T47D (cell line): ENCODE measurements at regions not wholly inside any gene's neighbourhood (a gene's known extent, or its start where the extent isn't known, plus 50 kb on each side); places are given as distances from the start of the nearest gene placed in this dataset.
"Not testable (repeated sequence)": the region's sequence is repeated elsewhere in the genome, so short reads cannot be mapped to it uniquely, and the experiment has no call there.

Experiments
- DNase-seq, 2 experiments: peaks; one replicate each; pipeline versions ENCODE4 v3.0.0 to v3.0.0-alpha.2; 2011 to 2012; ENCODE audit warnings: low read depth in 1 of 2, low spot score in 1 of 2
- JUND ChIP-seq: IDR thresholded peaks from 2 replicates; pipeline ENCODE4 v1.6.1; 2012; ENCODE audit warnings: low read depth
- in situ Hi-C: cut with HindIII; loops from 2 replicates; pipeline ENCODE4 v1.10.0; 2016; ENCODE audit warnings: low sequenced_read_pairs, low pct_unique_long_range_greater_than_20kb

- no peak for DNase-seq
- in situ Hi-C loops, result no loop called here
- TF ChIP-seq JUND, result no peak
Measured at GRCh38 chr4:84150177-84150576, 348.9 kb downstream of the NKX6-1 start.

GRCh38 chr4:84147831-84148230, 351.3 kb downstream of the NKX6-1 start:
- in situ Hi-C loops, result no loop called here
- DNase-seq, result no peak
- TF ChIP-seq JUND, result no peak

GRCh38 chr4:84146300-84146959, 352.7 kb downstream of the NKX6-1 start:
- DNase-seq, result no peak
- in situ Hi-C loops, result no loop called here
- TF ChIP-seq JUND, result no peak

- TF ChIP-seq JUND, result no peak
- no peak for DNase-seq
- in situ Hi-C loops, result no loop called here
Measured at GRCh38 chr4:84145176-84145575, 353.9 kb downstream of the NKX6-1 start.

GRCh38 chr4:84126911-84127310, 372.2 kb downstream of the NKX6-1 start:
- in situ Hi-C loops, DNase-seq: not testable (repeated sequence)

- no peak for DNase-seq
- in situ Hi-C loops, result no loop called here
- no peak for TF ChIP-seq JUND
Measured at GRCh38 chr4:84126061-84126787, 372.9 kb downstream of the NKX6-1 start.

GRCh38 chr4:84110040-84110439, 389.1 kb downstream of the NKX6-1 start:
- in situ Hi-C loops, result no loop called here
- no peak for TF ChIP-seq JUND
- no peak for DNase-seq

- in situ Hi-C loops, DNase-seq: not testable (repeated sequence)
Measured at GRCh38 chr4:84101653-84102625, 397.2 kb downstream of the NKX6-1 start.

- in situ Hi-C loops, result no loop called here
- DNase-seq, result no peak
- TF ChIP-seq JUND, result no peak
Measured at GRCh38 chr4:84100071-84100470, 399.0 kb downstream of the NKX6-1 start.

- no peak for TF ChIP-seq JUND
- in situ Hi-C loops, result no loop called here
- DNase-seq, result no peak
Measured at GRCh38 chr4:84099599-84099998, 399.5 kb downstream of the NKX6-1 start.

- no peak for DNase-seq
- TF ChIP-seq JUND, result no peak
- in situ Hi-C loops, result no loop called here
Measured at GRCh38 chr4:84091266-84091665, 407.8 kb downstream of the NKX6-1 start.

- no peak for TF ChIP-seq JUND
- in situ Hi-C loops, result no loop called here
Measured at GRCh38 chr4:84089652-84090437, 409.2 kb downstream of the NKX6-1 start.

More at GRCh38 chr4:84089652-84090437, 409.2 kb downstream of the NKX6-1 start:
- DNase-seq, result no peak
